Large intestine (tissue), 3 donors: ENCODE measurements at regions not wholly inside any gene's neighbourhood (a gene's known extent, or its start where the extent isn't known, plus 50 kb on each side); places are given as distances from the start of the nearest gene placed in this dataset.
"Not testable (repeated sequence)": the region's sequence is repeated elsewhere in the genome, so short reads cannot be mapped to it uniquely, and the experiment has no call there.

Experiments used
- DNase-seq, 2 donors: peaks; one replicate each; pipeline versions ENCODE4 v3.0.0 to v3.0.0-alpha.2; 2013
- H3K27ac ChIP-seq: one replicate; pipeline ENCODE4 v1.5.1; 2013; ENCODE audit warnings: low read length
- H3K27me3 ChIP-seq: 2 replicates; pipeline ENCODE4 v1.6.1; 2013; ENCODE audit warnings: low read length; ENCODE audit not compliant: control insufficient read depth, insufficient read depth
- H3K36me3 ChIP-seq: 2 replicates; pipeline ENCODE4 v1.6.1; 2013; ENCODE audit warnings: low read length; ENCODE audit not compliant: control insufficient read depth, insufficient read depth
- H3K4me1 ChIP-seq: one replicate; pipeline ENCODE4 v1.6.1; 2013; ENCODE audit warnings: low read length; ENCODE audit not compliant: control insufficient read depth, insufficient read depth
- H3K4me3 ChIP-seq: one replicate; pipeline ENCODE4 v1.5.1; 2013; ENCODE audit warnings: low read length
- H3K9me3 ChIP-seq: one replicate; pipeline ENCODE4 v1.6.1; 2013; ENCODE audit warnings: mild to moderate bottlenecking, low read depth, low read length, moderate library complexity; ENCODE audit not compliant: control insufficient read depth
- WGBS: methylation state at CpG from one replicate; pipeline ENCODE4 v1.1.5; 2013; ENCODE audit warnings: low lambda C conversion rate; ENCODE audit not compliant: insufficient coverage; 5-methylcytosine and 5-hydroxymethylcytosine counted together

- peak in 1 of 2 donors; percentile 23 for DNase-seq
- WGBS: 50% methylated on average over 1 of the region's 4 CpGs
- no peak overlapping the region for H3K27ac ChIP-seq
These were observed 134.0 kb upstream of the MARCKS start for GRCh38 chr6:113723182-113723581.

GRCh38 chr6:113724927-113725326 lies 132.2 kb upstream of the MARCKS start:
- H3K27ac ChIP-seq, H3K36me3 ChIP-seq, DNase-seq, H3K9me3 ChIP-seq, H3K27me3 ChIP-seq, H3K4me3 ChIP-seq, H3K4me1 ChIP-seq: not testable (repeated sequence)
- no CpG with 5 or more reads among the region's 2 CpGs for WGBS

More at GRCh38 chr6:113723182-113723581, 134.0 kb upstream of the MARCKS start:
- Histone ChIP-seq H3K9me3 (no peaks in the 10 kb centered on the region), H3K27me3 (no peaks in the 10 kb centered on the region), H3K36me3 (no peaks in the 10 kb centered on the region), H3K4me1 (no peaks in the 10 kb centered on the region), H3K4me3 (no peak overlapping the region)

- 83% methylated on average over 2 of the region's 3 CpGs for WGBS
- no peak overlapping the region for H3K4me3 ChIP-seq
- H3K36me3 ChIP-seq: no peaks in the 10 kb centered on the region
- no peaks in the 10 kb centered on the region for H3K27me3 ChIP-seq
- H3K4me1 ChIP-seq: no peaks in the 10 kb centered on the region
- H3K27ac ChIP-seq: no peak overlapping the region
- DNase-seq: no peak
- no peaks in the 10 kb centered on the region for H3K9me3 ChIP-seq
These were observed 125.6 kb upstream of the MARCKS start for GRCh38 chr6:113731541-113731940.

GRCh38 chr6:113732384-113732966 lies 124.7 kb upstream of the MARCKS start:
- H3K27ac ChIP-seq: no peak overlapping the region
- H3K4me3 ChIP-seq: no peak overlapping the region
- no peaks in the 10 kb centered on the region for H3K9me3 ChIP-seq
- H3K27me3 ChIP-seq: no peaks in the 10 kb centered on the region
- 40% methylated on average over 1 of the region's 4 CpGs for WGBS
- DNase-seq: peak; percentile 14 to 59
- no peaks in the 10 kb centered on the region for H3K36me3 ChIP-seq
- H3K4me1 ChIP-seq: no peaks in the 10 kb centered on the region

GRCh38 chr6:113733381-113733780 lies 123.8 kb upstream of the MARCKS start:
- no peak for DNase-seq
- Histone ChIP-seq H3K27ac (no peak overlapping the region), H3K27me3 (no peaks in the 10 kb centered on the region), H3K4me1 (no peaks in the 10 kb centered on the region), H3K9me3 (no peaks in the 10 kb centered on the region), H3K36me3 (no peaks in the 10 kb centered on the region), H3K4me3 (no peak overlapping the region)
- 87% methylated on average over 2 of the region's 3 CpGs for WGBS

- no peak for DNase-seq
- no peaks in the 10 kb centered on the region for H3K27me3 ChIP-seq
- H3K36me3 ChIP-seq: no peaks in the 10 kb centered on the region
- H3K9me3 ChIP-seq: no peaks in the 10 kb centered on the region
- no peaks in the 10 kb centered on the region for H3K4me1 ChIP-seq
- no peak overlapping the region for H3K27ac ChIP-seq
- 83% methylated on average over 3 of the region's 3 CpGs for WGBS
- no peak overlapping the region for H3K4me3 ChIP-seq
These were observed 122.2 kb upstream of the MARCKS start for GRCh38 chr6:113734982-113735381.

GRCh38 chr6:113735491-113735890 lies 121.7 kb upstream of the MARCKS start:
- DNase-seq: no peak
- no peaks in the 10 kb centered on the region for H3K27me3 ChIP-seq
- 100% methylated on average over 1 of the region's 3 CpGs for WGBS
- no peak overlapping the region for H3K27ac ChIP-seq
- no peaks in the 10 kb centered on the region for H3K4me1 ChIP-seq
- no peaks in the 10 kb centered on the region for H3K36me3 ChIP-seq
- H3K4me3 ChIP-seq: no peak overlapping the region
- no peaks in the 10 kb centered on the region for H3K9me3 ChIP-seq

GRCh38 chr6:113736978-113737377 lies 120.2 kb upstream of the MARCKS start:
- Histone ChIP-seq H3K9me3 (no peaks in the 10 kb centered on the region), H3K4me3 (no peak overlapping the region), H3K27me3 (no peaks in the 10 kb centered on the region), H3K36me3 (no peaks in the 10 kb centered on the region), H3K4me1 (no peaks in the 10 kb centered on the region), H3K27ac (no peak overlapping the region)
- no peak for DNase-seq

GRCh38 chr6:113739041-113739655 lies 118.0 kb upstream of the MARCKS start:
- Histone ChIP-seq H3K4me3 (no peak overlapping the region), H3K36me3 (no peaks in the 10 kb centered on the region), H3K4me1 (no peaks in the 10 kb centered on the region), H3K9me3 (no peaks in the 10 kb centered on the region), H3K27ac (no peak overlapping the region), H3K27me3 (no peaks in the 10 kb centered on the region)
- 81% methylated on average over 3 of the region's 4 CpGs for WGBS
- DNase-seq: no peak

- no peak overlapping the region for H3K27ac ChIP-seq
- no peak overlapping the region for H3K4me3 ChIP-seq
- DNase-seq: no peak
- no peaks in the 10 kb centered on the region for H3K9me3 ChIP-seq
- H3K4me1 ChIP-seq: no peaks in the 10 kb centered on the region
- no peaks in the 10 kb centered on the region for H3K27me3 ChIP-seq
- H3K36me3 ChIP-seq: no peaks in the 10 kb centered on the region
These were observed 115.5 kb upstream of the MARCKS start for GRCh38 chr6:113741651-113742050.

GRCh38 chr6:113742342-113742741 lies 114.8 kb upstream of the MARCKS start:
- Histone ChIP-seq H3K9me3 (no peaks in the 10 kb centered on the region), H3K27ac (no peak overlapping the region), H3K36me3 (no peaks in the 10 kb centered on the region), H3K4me1 (no peaks in the 10 kb centered on the region), H3K27me3 (no peaks in the 10 kb centered on the region), H3K4me3 (no peak overlapping the region)
- no peak for DNase-seq
- WGBS: no CpG with 5 or more reads among the region's 4 CpGs
